Heart left ventricle (tissue), 16 donors: ENCODE measurements at regions not wholly inside any gene's neighbourhood (a gene's known extent, or its start where the extent isn't known, plus 50 kb on each side); places are given as distances from the start of the nearest gene placed in this dataset.
A peak's percentile ranks its signal among the peaks of the same experiment; 100 is the strongest.

Experiments used
- ATAC-seq, 4 donors: fragments of 200-7000 bp; cut with Tn5 transposase; one replicate each; pipeline ENCODE4 v1.9.1; 2020 to 2022; ENCODE audit warnings: moderate library complexity in 4 of 4, mild to moderate bottlenecking in 3 of 4, moderate number of reproducible peaks in 1 of 4
- DNase-seq, 5 donors: peaks; one replicate each; pipeline ENCODE4 v3.0.0-alpha.2; 2020
- H3K27ac ChIP-seq, 12 donors: fragments of 200-600 bp; sonication (generic) in 4 of 12; one replicate each; pipeline versions ENCODE4 v1.5.0 to v1.8.0; 2016 to 2022; ENCODE audit warnings: mild to moderate bottlenecking in 2 of 12
- H3K27me3 ChIP-seq, 9 donors: fragments of 200-600 bp; sonication (generic) in 2 of 9; one replicate each; pipeline versions ENCODE4 v1.5.1 to v1.8.0; 2016 to 2022; ENCODE audit warnings: mild to moderate bottlenecking in 3 of 9
- H3K36me3 ChIP-seq, 9 donors: fragments of 200-600 bp; sonication (generic) in 2 of 9; one replicate each; pipeline versions ENCODE4 v1.5.0 to v1.8.0; 2018 to 2022; ENCODE audit warnings: mild to moderate bottlenecking in 2 of 9
- H3K4me1 ChIP-seq, 12 donors: fragments of 200-600 bp; sonication (generic) in 4 of 12; one replicate each; pipeline versions ENCODE4 v1.5.0 to v1.8.0; 2016 to 2022; ENCODE audit warnings: mild to moderate bottlenecking in 3 of 12
- H3K4me3 ChIP-seq, 12 donors: fragments of 200-600 bp; sonication (generic) in 4 of 12; one replicate each; pipeline versions ENCODE4 v1.5.0 to v1.8.0; 2017 to 2022; ENCODE audit warnings: mild to moderate bottlenecking in 9 of 12, moderate library complexity in 4 of 12
- H3K9me3 ChIP-seq, 12 donors: fragments of 200-600 bp; sonication (generic) in 4 of 12; one replicate each; pipeline versions ENCODE4 v1.5.0 to v1.8.0; 2016 to 2022; ENCODE audit warnings: mild to moderate bottlenecking in 1 of 12
- POLR2A ChIP-seq, 2 donors: fragments of 450-650 bp; IDR thresholded peaks; one replicate each; pipeline ENCODE4 v1.6.1; 2017; ENCODE audit warnings: antibody characterized with exemption in 2 of 2, mild to moderate bottlenecking in 2 of 2, moderate library complexity in 2 of 2
- WGBS, 4 donors: extraction: QIAGEN DNeasy Blood & Tissue Kit in 2 of 4; methylation state at CpG; one replicate each; pipeline versions ENCODE4 v1.1.5 to v1.1.7; 2013 to 2018; 5-methylcytosine and 5-hydroxymethylcytosine counted together
- intact Hi-C, 10 donors: fragments of 100-400 bp; cut with DNase I; formaldehyde crosslinking; loops; one replicate each; pipeline versions ENCODE4 v1.11.1 to v1.14.2; 2022
- TF ChIP-seq, protein P1 (sequence below), 12 donors: fragments of 200-600 bp; sonication (generic) in 4 of 12; IDR thresholded peaks; one replicate each; pipeline versions ENCODE4 v1.5.0 to v1.8.0; 2018 to 2022; ENCODE audit warnings: antibody characterized with exemption in 12 of 12, mild to moderate bottlenecking in 5 of 12
- donor health status: ischemic (EF 13 %, LVEDD 7.1; RV severe dilation, severe dysfunction).
- donor health status: healthy with polysubstance abuse.
- donor health status: DM: no; HTN: yes; CAD: no.
- donor health status: DM: no; HTN: no; CAD: no.
- donor health status: ischemic (EF 25% LVEDD 6.9; RV normal size, moderate dysfunction).
- donor health status: ischemic (EF 25% LVEDD 5.7; RV mildly dilated, moderate dysfunction).
- donor health status: healthy.
- donor health status: DM: yes; HTN: yes; CAD: no.
- donor health status: ischemic (EF 35%, LVEDD 5.7; RV mildly dilated, moderate dysfunction).
- donor health status: nonischemic (EF 11% LVEDD 7.7; RV severe dilation, severe dysfunction).
- donor health status: DM: yes; HTN: yes; CAD: no.
- donor health status: PGD.
- donor health status: ischemic (EF 29% LVEDD 5.4; RV normal size, mild dysfunction).
- donor health status: nonischemic (EF 23%, LVEDD 6.1; RV moderate dilation, normal function).

DNA sequence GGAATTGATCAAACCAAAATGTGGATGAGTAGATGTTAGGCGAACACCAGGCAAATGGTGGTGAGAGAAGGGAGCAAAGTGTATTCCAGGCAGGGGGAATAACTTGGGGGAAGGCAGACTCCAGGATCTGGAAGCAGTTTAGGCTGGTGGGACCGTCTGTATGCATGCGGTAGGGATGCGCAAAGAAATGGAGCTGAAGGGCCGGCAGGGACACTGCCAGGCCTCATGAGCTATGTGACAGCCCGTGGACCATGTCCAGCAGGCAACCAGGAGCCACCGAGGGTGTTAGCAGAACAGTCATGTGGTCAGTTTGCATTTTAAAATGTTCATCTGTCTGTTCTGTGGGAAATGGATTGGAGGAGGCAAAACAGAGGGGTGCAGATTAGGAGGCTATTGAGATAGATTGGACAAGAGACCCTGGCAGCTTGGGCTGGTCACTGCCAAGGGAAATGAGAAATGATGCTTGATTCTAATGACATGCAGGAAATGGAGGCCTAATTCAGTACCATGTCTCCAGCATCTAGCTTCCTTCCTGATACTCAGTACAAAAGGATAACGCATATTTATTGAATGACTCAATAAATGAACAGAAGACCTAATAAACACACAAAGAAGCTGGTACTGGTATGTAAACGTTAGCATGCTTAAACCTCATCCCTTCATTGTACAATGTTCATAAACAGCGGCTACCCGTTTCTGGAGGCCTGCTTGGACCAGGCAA, 412.4 kb downstream of the BUD13 start:
- intact Hi-C loops, result no loop called here
- H3K27ac ChIP-seq, result no peak overlapping the region
- H3K4me1 ChIP-seq, result no peaks in the 10 kb centered on the region
- TF ChIP-seq, protein P1, sequence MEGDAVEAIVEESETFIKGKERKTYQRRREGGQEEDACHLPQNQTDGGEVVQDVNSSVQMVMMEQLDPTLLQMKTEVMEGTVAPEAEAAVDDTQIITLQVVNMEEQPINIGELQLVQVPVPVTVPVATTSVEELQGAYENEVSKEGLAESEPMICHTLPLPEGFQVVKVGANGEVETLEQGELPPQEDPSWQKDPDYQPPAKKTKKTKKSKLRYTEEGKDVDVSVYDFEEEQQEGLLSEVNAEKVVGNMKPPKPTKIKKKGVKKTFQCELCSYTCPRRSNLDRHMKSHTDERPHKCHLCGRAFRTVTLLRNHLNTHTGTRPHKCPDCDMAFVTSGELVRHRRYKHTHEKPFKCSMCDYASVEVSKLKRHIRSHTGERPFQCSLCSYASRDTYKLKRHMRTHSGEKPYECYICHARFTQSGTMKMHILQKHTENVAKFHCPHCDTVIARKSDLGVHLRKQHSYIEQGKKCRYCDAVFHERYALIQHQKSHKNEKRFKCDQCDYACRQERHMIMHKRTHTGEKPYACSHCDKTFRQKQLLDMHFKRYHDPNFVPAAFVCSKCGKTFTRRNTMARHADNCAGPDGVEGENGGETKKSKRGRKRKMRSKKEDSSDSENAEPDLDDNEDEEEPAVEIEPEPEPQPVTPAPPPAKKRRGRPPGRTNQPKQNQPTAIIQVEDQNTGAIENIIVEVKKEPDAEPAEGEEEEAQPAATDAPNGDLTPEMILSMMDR (IDR thresholded peaks at IDR 0.05), result no peak
- TF ChIP-seq POLR2A (IDR thresholded peaks at IDR 0.05), result no peak
- WGBS, 4 donors, result 71 to 76% (median 74%) methylated on average over 11 of the region's 11 CpGs
- no peak for ATAC-seq
- H3K36me3 ChIP-seq, result no peaks in the 10 kb centered on the region
- no peak overlapping the region for H3K4me3 ChIP-seq
- H3K27me3 ChIP-seq, result peaks cover 0 to 49% (median 9%) of the 10 kb centered on the region in 9 donors
- no peaks in the 10 kb centered on the region for H3K9me3 ChIP-seq
- DNase-seq, result no peak

DNA sequence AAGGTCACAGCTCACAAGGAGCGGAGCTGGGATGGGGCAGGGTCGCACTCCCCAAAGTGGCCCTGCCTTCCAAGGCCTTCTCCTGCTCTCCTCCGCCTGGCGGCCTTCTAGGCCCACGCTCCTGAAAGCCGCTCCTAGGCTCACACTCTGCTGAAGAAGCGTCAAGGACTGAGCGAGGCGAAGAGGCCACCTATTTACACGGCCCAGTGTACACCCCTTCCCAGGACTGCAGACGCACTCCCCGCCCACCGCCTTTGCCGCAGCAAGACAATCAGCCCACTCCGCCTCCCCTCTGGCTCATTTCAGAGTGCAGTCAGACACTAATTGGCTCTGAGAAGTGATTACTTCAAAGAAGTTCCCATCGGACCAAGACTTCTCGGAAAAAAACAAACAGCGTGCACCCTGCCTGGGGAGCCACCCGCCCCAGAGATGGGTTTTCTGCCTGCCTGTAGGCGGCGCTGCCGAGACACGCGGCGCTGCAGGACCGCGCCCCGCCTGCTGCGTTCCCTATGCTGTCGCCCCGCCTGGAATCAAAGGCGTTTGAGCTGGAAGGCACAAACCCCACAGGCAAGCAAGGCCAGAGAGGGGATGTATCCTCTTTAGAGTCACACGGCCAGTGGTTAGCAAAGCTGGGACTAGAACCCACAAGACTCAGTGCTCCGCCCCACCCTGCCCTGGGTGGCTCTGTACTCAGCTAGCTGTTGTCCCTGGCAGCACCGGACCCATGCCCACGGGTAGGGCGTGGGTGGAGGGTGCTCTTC, 414.8 kb downstream of the BUD13 start:
- no peaks in the 10 kb centered on the region for H3K36me3 ChIP-seq
- ATAC-seq, result peak in 1 of 4 donors; percentile 27
- WGBS, 4 donors, result 43 to 51% (median 45%) methylated on average over 8 to 37 of the region's 37 CpGs
- intact Hi-C loops, result no loop called here
- H3K27me3 ChIP-seq, result peaks cover 0 to 48% (median 9%) of the 10 kb centered on the region in 9 donors
- no peak overlapping the region for H3K4me3 ChIP-seq
- no peaks in the 10 kb centered on the region for H3K9me3 ChIP-seq
- H3K27ac ChIP-seq, result no peak overlapping the region
- TF ChIP-seq, protein P1 (IDR thresholded peaks at IDR 0.05), result peak in 8 of 12 donors; percentile 16 to 43 (median 26)
- no peak for TF ChIP-seq POLR2A (IDR thresholded peaks at IDR 0.05)
- no peak for DNase-seq
- no peaks in the 10 kb centered on the region for H3K4me1 ChIP-seq

- intact Hi-C loops, result no loop called here
- H3K27me3 ChIP-seq, result peaks cover 0 to 38% (median 9%) of the 10 kb centered on the region in 9 donors
- no peak overlapping the region for H3K4me3 ChIP-seq
- no peaks in the 10 kb centered on the region for H3K9me3 ChIP-seq
- no peaks in the 10 kb centered on the region for H3K4me1 ChIP-seq
- ATAC-seq, result no peak
- no peak for TF ChIP-seq POLR2A (IDR thresholded peaks at IDR 0.05)
- no peak overlapping the region for H3K27ac ChIP-seq
- no peak for DNase-seq
- H3K36me3 ChIP-seq, result no peaks in the 10 kb centered on the region
- 48 to 64% (median 58%) methylated on average over 7 of the region's 7 CpGs for WGBS, 4 donors
These were observed 416.3 kb downstream of the BUD13 start for GRCh38 chr11:116356451-116356850.

- H3K9me3 ChIP-seq, result no peaks in the 10 kb centered on the region
- no peak for ATAC-seq
- WGBS, 4 donors, result 63 to 88% (median 74%) methylated on average over 1 of the region's 1 CpG
- TF ChIP-seq POLR2A (IDR thresholded peaks at IDR 0.05), result no peak
- TF ChIP-seq, protein P1 (IDR thresholded peaks at IDR 0.05), result no peak
- peaks cover 0 to 35% (median 9%) of the 10 kb centered on the region in 9 donors for H3K27me3 ChIP-seq
- no peak overlapping the region for H3K4me3 ChIP-seq
- H3K4me1 ChIP-seq, result no peaks in the 10 kb centered on the region
- no peak overlapping the region for H3K27ac ChIP-seq
- intact Hi-C loops, result no loop called here
- DNase-seq, result no peak
- no peaks in the 10 kb centered on the region for H3K36me3 ChIP-seq
These were observed 417.7 kb downstream of the BUD13 start for GRCh38 chr11:116355104-116355503.
